Right lobe of liver (tissue), 4 donors: ENCODE measurements at regions not wholly inside any gene's neighbourhood (a gene's known extent, or its start where the extent isn't known, plus 50 kb on each side); places are given as distances from the start of the nearest gene placed in this dataset.

Source experiments
- CTCF ChIP-seq, 4 donors: fragments of 200-600 bp in 3 of 4; fragments of 450-650 bp in 1 of 4; IDR thresholded peaks; one replicate each; pipeline versions ENCODE4 v1.5.1 to v1.8.0; 2016 to 2022; ENCODE audit warnings: antibody characterized with exemption in 4 of 4, mild to moderate bottlenecking in 2 of 4
- POLR2A ChIP-seq: fragments of 450-650 bp; IDR thresholded peaks from one replicate; pipeline ENCODE4 v1.6.1; 2017; ENCODE audit warnings: antibody characterized with exemption, mild to moderate bottlenecking
- donor health status: DM: no; HTN: no; CAD: no.
- donor health status: DM: no; HTN: no; CAD: no.
- donor health status: DM: no; HTN: yes; CAD: no.

GRCh38 chr2:66957198-66957597 is 439.9 kb upstream of the ETAA1 start:
- TF ChIP-seq CTCF (IDR thresholded peaks at IDR 0.05) = no peak
- TF ChIP-seq POLR2A = no peak
